ENCODE measurements at regions not wholly inside any gene's neighbourhood (a gene's known extent, or its start where the extent isn't known, plus 50 kb on each side); places are given as distances from the start of the nearest gene placed in this dataset.

DNA sequence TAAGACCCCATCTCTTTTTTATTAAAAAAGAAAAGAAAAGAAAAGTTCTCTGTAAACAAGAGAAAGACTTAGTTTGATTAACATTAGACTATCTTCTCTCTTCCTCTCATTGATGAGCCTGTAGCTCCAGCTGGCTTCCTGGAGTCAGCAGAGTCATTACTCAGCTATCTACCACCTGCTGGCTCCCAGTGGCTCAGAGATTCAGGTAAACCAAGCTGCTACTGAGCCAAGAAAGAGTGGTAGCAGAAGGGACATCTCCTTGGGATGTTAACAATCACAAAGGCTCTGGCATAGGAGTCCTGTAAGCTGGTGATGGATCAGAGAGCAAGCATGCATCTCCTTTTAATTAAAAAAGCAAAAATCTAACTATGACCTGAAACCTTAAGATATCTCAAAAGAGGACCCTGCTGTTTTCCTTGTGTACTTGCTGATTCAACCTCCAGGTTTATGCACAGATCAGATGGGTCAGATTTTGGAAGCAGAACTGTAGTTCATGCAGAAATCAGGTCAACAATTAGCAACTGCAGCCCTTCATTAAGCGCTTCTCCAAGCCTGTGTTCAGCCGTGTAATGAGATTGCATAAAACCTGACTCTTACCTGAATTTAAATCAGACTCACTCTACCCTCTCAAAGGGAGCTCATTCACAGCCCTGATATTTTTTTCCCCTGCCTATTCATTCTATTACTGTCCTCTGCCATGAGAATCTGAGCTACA lies 225.8 kb downstream of the RNF152 start:
- H3K9me3 Mint-ChIP-seq = peaks cover 4% of the 10 kb centered on the region
- no peaks in the 10 kb centered on the region for H3K27me3 Mint-ChIP-seq (ENCODE audit: low read depth)
- no peaks in the 10 kb centered on the region for H3K36me3 Mint-ChIP-seq (ENCODE audit: low read depth)
- H3K4me1 Mint-ChIP-seq = no peaks in the 10 kb centered on the region
- TF ChIP-seq, protein P1, sequence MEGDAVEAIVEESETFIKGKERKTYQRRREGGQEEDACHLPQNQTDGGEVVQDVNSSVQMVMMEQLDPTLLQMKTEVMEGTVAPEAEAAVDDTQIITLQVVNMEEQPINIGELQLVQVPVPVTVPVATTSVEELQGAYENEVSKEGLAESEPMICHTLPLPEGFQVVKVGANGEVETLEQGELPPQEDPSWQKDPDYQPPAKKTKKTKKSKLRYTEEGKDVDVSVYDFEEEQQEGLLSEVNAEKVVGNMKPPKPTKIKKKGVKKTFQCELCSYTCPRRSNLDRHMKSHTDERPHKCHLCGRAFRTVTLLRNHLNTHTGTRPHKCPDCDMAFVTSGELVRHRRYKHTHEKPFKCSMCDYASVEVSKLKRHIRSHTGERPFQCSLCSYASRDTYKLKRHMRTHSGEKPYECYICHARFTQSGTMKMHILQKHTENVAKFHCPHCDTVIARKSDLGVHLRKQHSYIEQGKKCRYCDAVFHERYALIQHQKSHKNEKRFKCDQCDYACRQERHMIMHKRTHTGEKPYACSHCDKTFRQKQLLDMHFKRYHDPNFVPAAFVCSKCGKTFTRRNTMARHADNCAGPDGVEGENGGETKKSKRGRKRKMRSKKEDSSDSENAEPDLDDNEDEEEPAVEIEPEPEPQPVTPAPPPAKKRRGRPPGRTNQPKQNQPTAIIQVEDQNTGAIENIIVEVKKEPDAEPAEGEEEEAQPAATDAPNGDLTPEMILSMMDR (IDR thresholded peaks at IDR 0.05; ENCODE audit: unreplicated experiment in 3 of 3) = no peak
- no peak overlapping the region for H3K27ac Mint-ChIP-seq
- no peak overlapping the region for H3K4me3 Mint-ChIP-seq

GRCh38 chr18:61664419-61665084 lies 228.3 kb downstream of the RNF152 start:
- Mint-ChIP-seq H3K9me3 (peaks cover 10% of the 10 kb centered on the region), H3K4me1 (no peaks in the 10 kb centered on the region), H3K36me3 (ENCODE audit: low read depth) (no peaks in the 10 kb centered on the region), H3K27me3 (ENCODE audit: low read depth) (no peaks in the 10 kb centered on the region), H3K4me3 (no peak overlapping the region), H3K27ac (peak overlapping the region in 1 of 3 experiments; percentile 10)
- TF ChIP-seq, protein P1 (IDR thresholded peaks at IDR 0.05; ENCODE audit: unreplicated experiment in 3 of 3) = no peak

GRCh38 chr18:61662726-61663125 lies 230.1 kb downstream of the RNF152 start:
- peaks cover 10% of the 10 kb centered on the region for H3K9me3 Mint-ChIP-seq
- H3K4me3 Mint-ChIP-seq = no peak overlapping the region
- no peaks in the 10 kb centered on the region for H3K4me1 Mint-ChIP-seq
- H3K27ac Mint-ChIP-seq = no peak overlapping the region
- H3K36me3 Mint-ChIP-seq (ENCODE audit: low read depth) = no peaks in the 10 kb centered on the region
- no peaks in the 10 kb centered on the region for H3K27me3 Mint-ChIP-seq (ENCODE audit: low read depth)
- TF ChIP-seq, protein P1 (IDR thresholded peaks at IDR 0.05; ENCODE audit: unreplicated experiment in 3 of 3) = no peak

DNA sequence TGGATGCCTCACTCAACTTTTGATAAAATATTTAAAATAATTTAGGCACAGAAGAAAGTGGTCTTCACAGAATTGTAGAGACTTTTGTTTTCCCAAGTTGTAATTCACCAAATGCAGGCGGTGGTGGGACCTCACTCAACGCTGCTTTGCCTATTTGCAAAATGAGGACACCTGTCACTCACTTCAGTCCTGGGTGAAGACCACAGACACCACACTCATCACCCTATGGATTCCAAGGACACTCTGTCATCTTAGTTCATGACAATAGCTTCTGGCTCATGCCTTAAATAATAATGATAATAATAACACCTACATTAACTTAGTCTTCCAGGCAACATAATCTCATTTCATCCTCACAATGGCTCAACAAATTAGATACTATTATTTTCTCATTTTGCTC lies 234.4 kb downstream of the RNF152 start:
- no peaks in the 10 kb centered on the region for H3K36me3 Mint-ChIP-seq (ENCODE audit: low read depth)
- no peak overlapping the region for H3K4me3 Mint-ChIP-seq
- H3K4me1 Mint-ChIP-seq = no peaks in the 10 kb centered on the region
- H3K27ac Mint-ChIP-seq = no peak overlapping the region
- TF ChIP-seq, protein P1 (IDR thresholded peaks at IDR 0.05; ENCODE audit: unreplicated experiment in 3 of 3) = no peak
- peaks cover 10% of the 10 kb centered on the region for H3K9me3 Mint-ChIP-seq
- no peaks in the 10 kb centered on the region for H3K27me3 Mint-ChIP-seq (ENCODE audit: low read depth)

- TF ChIP-seq, protein P1 (IDR thresholded peaks at IDR 0.05; ENCODE audit: unreplicated experiment in 3 of 3) = no peak
- Mint-ChIP-seq H3K4me3 (no peak overlapping the region), H3K9me3 (peaks cover 7% of the 10 kb centered on the region), H3K4me1 (no peaks in the 10 kb centered on the region), H3K36me3 (ENCODE audit: low read depth) (no peaks in the 10 kb centered on the region), H3K27ac (no peak overlapping the region), H3K27me3 (ENCODE audit: low read depth) (no peaks in the 10 kb centered on the region)
Measured at GRCh38 chr18:61657066-61657732, 235.6 kb downstream of the RNF152 start.
